ENCODE measurements at regions not wholly inside any gene's neighbourhood (a gene's known extent, or its start where the extent isn't known, plus 50 kb on each side); places are given as distances from the start of the nearest gene placed in this dataset.

- no peak for DNase-seq
Observed at GRCh38 chr6:139919107-139920026, 544.9 kb upstream of the CITED2 start.

GRCh38 chr6:139917951-139918630 lies 543.6 kb upstream of the CITED2 start:
- no peak for DNase-seq

- DNase-seq: no peak
Observed at GRCh38 chr6:139914910-139915309, 540.5 kb upstream of the CITED2 start.

- no peak for DNase-seq
Observed at GRCh38 chr6:139912735-139913400, 538.4 kb upstream of the CITED2 start.

- DNase-seq: no peak
Observed at GRCh38 chr6:139909992-139910391, 535.5 kb upstream of the CITED2 start.

GRCh38 chr6:139905404-139906052 lies 531.1 kb upstream of the CITED2 start:
- no peak for DNase-seq

DNA sequence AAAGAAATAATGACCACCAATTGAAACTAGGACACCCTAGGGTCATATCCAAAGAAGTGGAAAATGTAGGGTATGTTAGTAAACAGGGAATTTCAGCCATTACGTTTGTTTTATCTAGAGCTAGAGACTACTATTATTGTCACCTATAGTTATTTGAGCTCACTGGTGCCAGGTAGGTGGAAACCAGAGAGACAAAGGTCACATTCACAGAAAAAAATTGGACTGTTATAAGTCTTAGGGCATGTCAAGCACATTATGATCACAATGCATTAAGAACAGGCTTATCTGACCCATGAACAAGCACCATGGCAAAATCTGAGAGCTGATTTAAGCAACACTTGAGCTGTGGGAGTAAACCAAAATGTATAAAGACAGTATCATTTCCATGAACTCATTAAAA lies 530.1 kb upstream of the CITED2 start:
- no peak for DNase-seq

DNA sequence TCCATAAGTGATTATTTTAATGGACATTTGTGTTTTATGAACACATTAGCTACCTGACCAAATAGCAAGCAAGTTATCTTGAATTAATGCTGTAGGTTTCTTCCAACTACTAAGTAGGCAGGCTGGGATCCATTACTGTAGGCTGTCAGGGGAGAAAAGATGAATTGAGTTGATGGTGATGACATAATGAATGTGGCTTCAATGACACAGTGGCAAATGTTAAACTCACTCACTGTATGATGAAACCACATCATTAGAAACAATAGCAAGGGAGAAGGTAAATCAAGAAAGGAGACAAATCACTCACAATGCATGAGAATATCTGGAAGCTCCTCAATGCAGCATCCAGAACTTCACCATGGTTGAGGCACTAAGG lies 529.7 kb upstream of the CITED2 start:
- DNase-seq: no peak

- DNase-seq: no peak
Observed at GRCh38 chr6:139903411-139904157, 529.1 kb upstream of the CITED2 start.

- no peak for DNase-seq
Observed at GRCh38 chr6:139895205-139895793, 520.9 kb upstream of the CITED2 start.

- no peak for DNase-seq
Observed at GRCh38 chr6:139894271-139894670, 519.8 kb upstream of the CITED2 start.

DNA sequence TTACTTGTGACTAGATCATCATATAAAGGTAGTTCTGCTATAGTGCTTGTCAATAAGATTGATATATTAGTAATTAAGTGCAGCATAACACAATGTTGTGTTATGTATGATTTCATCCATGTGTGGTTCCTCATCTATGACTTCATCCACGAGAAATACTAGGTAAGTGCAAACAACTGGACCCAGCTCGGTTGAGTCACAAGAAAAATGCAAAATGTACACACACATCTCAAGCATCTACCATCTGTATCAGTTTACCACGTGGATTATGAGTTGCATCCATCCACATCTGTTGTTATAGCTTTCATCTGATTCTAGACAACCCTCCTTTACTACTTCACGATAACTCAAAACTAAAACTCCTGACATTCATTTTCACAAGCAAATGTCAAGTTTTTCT lies 517.0 kb upstream of the CITED2 start:
- no peak for DNase-seq

GRCh38 chr6:139888681-139889122 lies 514.3 kb upstream of the CITED2 start:
- DNase-seq: no peak

- no peak for DNase-seq
Observed at GRCh38 chr6:139887275-139887674, 512.8 kb upstream of the CITED2 start.

DNA sequence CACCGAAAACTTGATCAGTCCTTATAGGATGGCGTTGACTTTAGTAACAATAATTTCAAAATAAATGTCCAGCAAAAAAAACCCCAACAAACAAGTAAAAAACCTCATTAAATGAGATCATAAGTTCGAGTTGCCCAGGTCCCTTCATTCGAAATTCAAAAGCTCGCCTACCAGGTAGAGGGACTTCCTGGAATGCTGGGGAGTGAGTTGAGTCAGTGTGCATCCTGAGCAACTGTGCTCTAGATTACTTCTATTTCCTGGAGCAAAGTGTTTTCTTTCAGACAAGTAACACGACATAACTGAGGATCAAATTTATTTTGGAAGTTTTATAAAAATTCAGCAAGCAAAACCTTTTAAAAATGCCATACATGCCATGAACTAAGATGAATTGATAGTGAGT lies 511.9 kb upstream of the CITED2 start:
- DNase-seq: no peak

- DNase-seq: no peak
Observed at GRCh38 chr6:139885909-139886308, 511.5 kb upstream of the CITED2 start.

- DNase-seq: no peak
Observed at GRCh38 chr6:139883776-139884175, 509.3 kb upstream of the CITED2 start.

DNA sequence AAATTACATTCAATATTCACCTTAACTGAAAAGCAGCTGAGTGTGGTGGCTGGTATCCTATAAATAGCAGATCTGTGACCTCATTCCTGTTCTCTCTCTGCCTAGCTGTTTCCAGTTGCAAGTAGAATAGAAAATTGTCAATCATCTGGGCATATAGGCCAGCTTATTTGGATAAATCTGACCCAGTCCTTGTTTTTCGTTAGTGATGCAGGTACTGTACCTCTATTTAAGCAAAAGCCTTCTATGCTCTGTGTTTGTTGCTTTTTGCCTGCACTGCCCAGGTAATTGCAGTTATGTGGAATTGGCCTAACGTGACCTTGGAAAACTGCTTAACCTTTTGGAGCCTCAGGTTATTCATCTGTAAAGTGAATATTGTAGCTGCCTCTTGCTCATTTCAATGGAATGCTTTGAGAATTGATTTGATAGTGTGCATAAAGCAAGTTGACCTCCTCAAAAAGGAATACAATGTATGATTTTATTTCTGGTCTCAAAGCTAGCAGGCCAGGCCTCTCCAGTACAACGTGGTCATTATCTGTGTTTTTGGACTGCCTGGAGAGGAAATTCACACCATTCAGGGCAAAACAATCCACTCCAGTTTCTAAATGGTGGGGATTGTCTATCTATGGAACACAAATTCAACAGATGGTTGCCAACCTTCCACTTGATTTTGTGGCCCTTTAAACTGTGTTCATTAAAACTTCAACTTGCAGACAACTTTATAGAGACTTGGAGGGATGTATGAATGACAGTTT lies 508.7 kb upstream of the CITED2 start:
- no peak for DNase-seq

GRCh38 chr6:139882234-139882633 lies 507.8 kb upstream of the CITED2 start:
- DNase-seq: no peak

- DNase-seq: no peak
Observed at GRCh38 chr6:139881728-139882211, 507.3 kb upstream of the CITED2 start.

GRCh38 chr6:139881236-139881635 lies 506.8 kb upstream of the CITED2 start:
- DNase-seq: no peak
